C4-2B (cell line): ENCODE measurements at regions not wholly inside any gene's neighbourhood (a gene's known extent, or its start where the extent isn't known, plus 50 kb on each side); places are given as distances from the start of the nearest gene placed in this dataset.

Experiments
- CTCF ChIP-seq: fragments of 450-650 bp; conservative IDR thresholded peaks from 2 replicates; pipeline ENCODE4 v1.5.1; 2017; ENCODE audit warnings: mild to moderate bottlenecking
- ZFX ChIP-seq: fragments of 450-650 bp; IDR thresholded peaks from 2 replicates; pipeline ENCODE4 v1.6.1; 2017

GRCh38 chr11:34744511-34744910 lies 123.6 kb downstream of the EHF start:
- TF ChIP-seq CTCF (no peak), ZFX (no peak)
